PC-3 (cell line): ENCODE measurements at regions not wholly inside any gene's neighbourhood (a gene's known extent, or its start where the extent isn't known, plus 50 kb on each side); places are given as distances from the start of the nearest gene placed in this dataset.

ENCODE experiments used
- ATAC-seq: fragments of 200-7000 bp; cut with Tn5 transposase; 2 replicates; pipeline ENCODE4 v1.9.1; 2020; ENCODE audit warnings: mild to moderate bottlenecking, moderate library complexity
- BruUV-seq: library from RNA; stranded (reverse); fragments of 400-500 nt; replicated peaks from 2 replicates; lab custom pipeline; 2021; lab: Mats Ljungman, UMichigan
- CTCF ChIA-PET: fragments of 300-600 bp; sonication (Branson Sonifier 250); formaldehyde crosslinking; loops from one replicate; lab custom pipeline; 2022; ENCODE audit warnings: antibody characterized with exemption; lab: Charles Lee
- POLR2A ChIA-PET: fragments of 300-600 bp; sonication (Branson Sonifier 250); formaldehyde crosslinking; loops from one replicate; lab custom pipeline; 2022; ENCODE audit warnings: antibody characterized with exemption; ENCODE audit not compliant: unreplicated experiment; lab: Charles Lee
- DNase-seq: peaks from one replicate; pipeline ENCODE4 v3.0.0-alpha.2; 2015
- H2AFZ ChIP-seq: fragments of 300-600 bp; sonication (generic); 2 replicates; pipeline ENCODE4 v1.6.0; 2016; ENCODE audit warnings: antibody characterized with exemption, low read length
- H3F3A ChIP-seq: fragments of 300-600 bp; sonication (generic); one replicate; pipeline ENCODE4 v1.6.0; 2017; ENCODE audit warnings: antibody characterized with exemption, low read length, control low read depth, mild to moderate bottlenecking; ENCODE audit not compliant: unreplicated experiment
- H3K27ac ChIP-seq: fragments of 300-600 bp; sonication (generic); 2 replicates; pipeline ENCODE4 v1.5.1; 2016; ENCODE audit warnings: mild to moderate bottlenecking, low read length
- H3K27me3 ChIP-seq: fragments of 300-600 bp; sonication (generic); 2 replicates; pipeline ENCODE4 v1.6.1; 2016; ENCODE audit warnings: low read length, mixed read lengths
- H3K36me3 ChIP-seq: fragments of 300-600 bp; sonication (generic); 2 replicates; pipeline ENCODE4 v1.6.1; 2016; ENCODE audit warnings: low read depth, mixed run types, low read length, mixed read lengths
- H3K4me1 ChIP-seq: fragments of 300-600 bp; sonication (generic); 2 replicates; pipeline ENCODE4 v1.5.1; 2016; ENCODE audit warnings: low read length; ENCODE audit not compliant: insufficient read depth
- H3K4me2 ChIP-seq: fragments of 300-600 bp; sonication (generic); 2 replicates; pipeline ENCODE4 v1.6.0; 2016; ENCODE audit warnings: low read length
- H3K4me3 ChIP-seq: fragments of 300-600 bp; sonication (generic); 2 replicates; pipeline ENCODE4 v1.5.1; 2016; ENCODE audit warnings: mild to moderate bottlenecking, low read length, mixed read lengths
- H3K79me2 ChIP-seq: fragments of 300-600 bp; sonication (generic); 2 replicates; pipeline ENCODE4 v1.6.1; 2017; ENCODE audit warnings: low read length, mixed read lengths
- H3K9ac ChIP-seq: fragments of 300-600 bp; sonication (generic); 2 replicates; pipeline ENCODE4 v1.6.0; 2016; ENCODE audit warnings: mild to moderate bottlenecking, low read length
- H3K9me2 ChIP-seq: fragments of 300-600 bp; sonication (generic); replicated peaks from 2 replicates; pipeline ENCODE4 v1.6.1; 2016; ENCODE audit warnings: mixed run types, low read length, mixed read lengths
- H3K9me3 ChIP-seq: fragments of 300-600 bp; sonication (generic); 2 replicates; pipeline ENCODE4 v1.6.1; 2016; ENCODE audit warnings: low read length, mixed read lengths
- H4K20me1 ChIP-seq: fragments of 300-600 bp; sonication (generic); 2 replicates; pipeline ENCODE4 v1.6.1; 2016; ENCODE audit warnings: low read length, mixed read lengths
- EZH2 ChIP-seq: fragments of 300-600 bp; sonication (generic); IDR thresholded peaks from one replicate; pipeline ENCODE4 v1.6.1; 2017; ENCODE audit warnings: antibody characterized with exemption, mild to moderate bottlenecking, low read length; ENCODE audit not compliant: unreplicated experiment
- EZH2phosphoT487 ChIP-seq: fragments of 300-600 bp; sonication (generic); IDR thresholded peaks from 2 replicates; pipeline ENCODE4 v1.6.1; 2018; ENCODE audit warnings: mild to moderate bottlenecking, antibody characterized with exemption, low read length, borderline replicate concordance
- intact Hi-C: fragments of 100-400 bp; cut with micrococcal nuclease; formaldehyde crosslinking; loops from 2 replicates; pipeline ENCODE4 v1.9.0; 2023
- TF ChIP-seq, protein P1 (sequence below): fragments of 300-600 bp; sonication (generic); conservative IDR thresholded peaks from 2 replicates; pipeline ENCODE4 v1.5.1; 2017; ENCODE audit warnings: antibody characterized with exemption, low read depth, mild to moderate bottlenecking, low read length

DNA sequence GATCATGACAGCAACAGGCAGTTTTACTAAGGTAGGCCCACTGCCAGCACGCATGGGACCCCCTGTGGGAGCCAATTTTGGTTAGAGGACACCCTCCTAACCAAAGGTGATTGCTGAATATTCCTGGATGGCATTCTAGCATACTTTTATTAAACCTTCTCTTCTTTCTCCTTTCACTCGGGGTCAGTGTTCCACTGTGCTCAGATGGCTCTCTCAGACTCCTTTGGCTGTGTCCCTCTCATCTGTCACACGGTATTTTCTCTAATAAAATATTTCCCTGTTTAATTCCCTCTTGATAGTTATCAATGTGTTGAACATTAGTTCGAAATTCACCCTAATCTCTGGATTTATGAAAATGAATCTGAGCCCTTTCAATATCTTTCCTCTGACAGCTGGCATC is 1315.3 kb downstream of the FSTL5 start:
- Histone ChIP-seq H3F3A (no peaks in the 10 kb centered on the region), H2AFZ (no peak overlapping the region), H3K4me2 (no peak overlapping the region), H3K4me3 (no peak overlapping the region), H3K9me2 (no peaks in the 10 kb centered on the region), H3K27me3 (no peaks in the 10 kb centered on the region), H4K20me1 (no peaks in the 10 kb centered on the region), H3K9ac (no peak overlapping the region), H3K27ac (no peak overlapping the region), H3K4me1 (peaks cover 22% of the 10 kb centered on the region), H3K9me3 (no peaks in the 10 kb centered on the region), H3K36me3 (no peaks in the 10 kb centered on the region), H3K79me2 (no peaks in the 10 kb centered on the region)
- DNase-seq (no peak), ATAC-seq (no peak)
- CTCF ChIA-PET = no interaction called here
- TF ChIP-seq, protein P1, sequence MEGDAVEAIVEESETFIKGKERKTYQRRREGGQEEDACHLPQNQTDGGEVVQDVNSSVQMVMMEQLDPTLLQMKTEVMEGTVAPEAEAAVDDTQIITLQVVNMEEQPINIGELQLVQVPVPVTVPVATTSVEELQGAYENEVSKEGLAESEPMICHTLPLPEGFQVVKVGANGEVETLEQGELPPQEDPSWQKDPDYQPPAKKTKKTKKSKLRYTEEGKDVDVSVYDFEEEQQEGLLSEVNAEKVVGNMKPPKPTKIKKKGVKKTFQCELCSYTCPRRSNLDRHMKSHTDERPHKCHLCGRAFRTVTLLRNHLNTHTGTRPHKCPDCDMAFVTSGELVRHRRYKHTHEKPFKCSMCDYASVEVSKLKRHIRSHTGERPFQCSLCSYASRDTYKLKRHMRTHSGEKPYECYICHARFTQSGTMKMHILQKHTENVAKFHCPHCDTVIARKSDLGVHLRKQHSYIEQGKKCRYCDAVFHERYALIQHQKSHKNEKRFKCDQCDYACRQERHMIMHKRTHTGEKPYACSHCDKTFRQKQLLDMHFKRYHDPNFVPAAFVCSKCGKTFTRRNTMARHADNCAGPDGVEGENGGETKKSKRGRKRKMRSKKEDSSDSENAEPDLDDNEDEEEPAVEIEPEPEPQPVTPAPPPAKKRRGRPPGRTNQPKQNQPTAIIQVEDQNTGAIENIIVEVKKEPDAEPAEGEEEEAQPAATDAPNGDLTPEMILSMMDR = no peak
- TF ChIP-seq EZH2phosphoT487 (no peak), EZH2 (no peak)
- POLR2A ChIA-PET = no interaction called here
- intact Hi-C loops = no loop called here
- no TSS peak for BruUV-seq

DNA sequence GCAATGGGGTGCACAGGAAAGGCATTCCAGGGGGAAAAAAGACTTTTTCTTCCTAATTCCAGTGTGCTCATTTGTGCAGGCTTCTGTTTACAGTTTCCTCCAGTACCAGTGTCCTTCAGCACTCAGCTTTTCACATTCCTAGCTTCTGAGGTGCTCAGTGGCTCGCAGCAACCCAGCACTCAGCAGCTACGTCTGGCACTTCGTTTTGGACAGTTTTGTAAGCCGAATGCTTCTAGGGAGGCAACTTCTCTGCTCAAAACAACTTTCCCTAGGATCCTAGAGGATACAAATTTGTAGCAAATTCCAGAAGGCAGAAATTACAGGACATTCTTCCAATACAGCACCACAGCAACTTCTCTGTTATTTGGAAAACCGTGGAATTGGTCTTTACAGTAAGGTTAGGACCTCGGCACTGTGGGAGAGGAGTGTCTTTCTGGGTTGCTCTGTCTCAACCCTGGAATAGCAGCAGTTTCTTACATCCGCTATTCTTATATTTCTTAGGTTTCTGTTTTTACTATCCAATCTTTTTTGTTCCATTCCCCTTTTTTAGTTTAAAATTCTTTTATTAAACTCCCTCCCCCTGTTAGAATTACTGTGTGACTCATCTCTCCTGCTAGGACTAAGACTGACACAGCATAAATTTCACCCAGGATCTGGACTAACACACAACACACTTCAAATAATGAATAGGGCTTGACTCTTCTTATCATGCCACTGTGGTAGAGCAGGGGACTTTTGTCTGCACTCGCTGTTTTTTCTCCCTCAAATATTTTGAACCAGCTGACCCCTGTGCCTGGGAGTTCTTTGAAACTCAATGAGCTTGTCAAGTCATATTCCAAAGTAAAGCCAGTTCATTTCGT is 1314.7 kb downstream of the FSTL5 start:
- Histone ChIP-seq H3F3A (no peaks in the 10 kb centered on the region), H3K9me2 (no peaks in the 10 kb centered on the region), H3K4me3 (peak overlapping the region; percentile 47; the same call in 1 of the 2 replicates), H3K36me3 (no peaks in the 10 kb centered on the region), H3K4me1 (peaks cover 24% of the 10 kb centered on the region), H3K79me2 (no peaks in the 10 kb centered on the region), H3K9ac (0 out of 2 replicates have a peak overlapping the region, but pooled peaks have one; percentile 15), H3K4me2 (peak overlapping the region; percentile 75), H3K9me3 (no peaks in the 10 kb centered on the region), H3K27me3 (no peaks in the 10 kb centered on the region), H2AFZ (peak overlapping the region; percentile 74), H4K20me1 (no peaks in the 10 kb centered on the region), H3K27ac (peak overlapping the region; percentile 40; the same call in 1 of the 2 replicates)
- no TSS peak for BruUV-seq
- ChIA-PET CTCF (no interaction called here), POLR2A (no interaction called here)
- ATAC-seq = peak; percentile 87
- intact Hi-C loops = no loop called here
- DNase-seq = peak; percentile 40
- TF ChIP-seq, protein P1 = no peak
- no peak for TF ChIP-seq EZH2phosphoT487
- no peak for TF ChIP-seq EZH2

DNA sequence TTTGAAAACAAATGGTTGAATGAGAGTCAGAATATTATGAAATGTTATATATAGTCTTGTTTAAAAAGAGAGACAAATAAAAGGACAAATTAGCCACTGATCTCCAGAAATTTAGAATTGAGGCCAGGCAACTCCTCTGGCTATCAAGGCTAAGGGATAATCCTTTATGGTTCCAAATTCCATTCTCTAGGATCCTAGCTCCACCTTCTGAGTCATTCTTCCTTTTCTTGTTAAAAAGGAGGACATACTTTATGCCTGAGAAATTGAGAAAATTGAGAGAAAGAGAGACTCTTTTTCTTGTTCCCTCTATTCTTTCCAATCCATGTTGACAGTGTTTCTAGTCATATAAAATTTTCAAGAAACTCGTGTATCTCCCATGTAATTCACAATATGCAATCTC is 1299.5 kb downstream of the FSTL5 start:
- Histone ChIP-seq H3F3A (no peaks in the 10 kb centered on the region), H3K27ac (no peak overlapping the region), H3K79me2 (no peaks in the 10 kb centered on the region), H4K20me1 (no peaks in the 10 kb centered on the region), H3K4me2 (0 out of 2 replicates have a peak overlapping the region, but pooled peaks have one; percentile 8), H2AFZ (no peak overlapping the region), H3K4me1 (peaks cover 5% of the 10 kb centered on the region; the same call in 1 of the 2 replicates), H3K9ac (no peak overlapping the region), H3K27me3 (no peaks in the 10 kb centered on the region), H3K36me3 (no peaks in the 10 kb centered on the region), H3K4me3 (no peak overlapping the region), H3K9me2 (no peaks in the 10 kb centered on the region), H3K9me3 (no peaks in the 10 kb centered on the region)
- TF ChIP-seq, protein P1 = no peak
- TF ChIP-seq EZH2 (no peak), EZH2phosphoT487 (no peak)
- ChIA-PET CTCF (no interaction called here), POLR2A (no interaction called here)
- intact Hi-C loops = no loop called here
- DNase-seq (peak; percentile 47), ATAC-seq (peak; percentile 67)
- no TSS peak for BruUV-seq
